ENCODE measurements at regions not wholly inside any gene's neighbourhood (a gene's known extent, or its start where the extent isn't known, plus 50 kb on each side); places are given as distances from the start of the nearest gene placed in this dataset.

DNA sequence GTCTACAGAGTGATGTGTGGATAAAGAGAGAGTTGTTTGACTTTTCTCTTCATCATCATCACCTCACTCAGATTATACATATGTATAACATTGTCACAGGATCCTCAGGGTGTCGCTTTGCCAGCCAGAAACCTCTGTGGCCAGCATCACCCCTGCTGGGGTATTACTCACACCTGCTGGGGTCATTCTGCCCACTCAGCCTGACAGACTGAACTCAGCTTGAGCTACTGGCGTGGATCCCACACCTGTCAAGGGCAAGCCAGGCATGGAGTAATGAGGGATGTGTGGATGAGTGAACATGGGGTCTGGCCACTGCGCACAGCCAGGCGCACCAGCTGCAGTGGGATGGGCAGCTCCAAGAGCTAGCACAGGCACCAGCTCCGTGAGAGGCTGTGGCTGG lies 870.6 kb downstream of the CBLN2 start:
- TF ChIP-seq, protein P1, sequence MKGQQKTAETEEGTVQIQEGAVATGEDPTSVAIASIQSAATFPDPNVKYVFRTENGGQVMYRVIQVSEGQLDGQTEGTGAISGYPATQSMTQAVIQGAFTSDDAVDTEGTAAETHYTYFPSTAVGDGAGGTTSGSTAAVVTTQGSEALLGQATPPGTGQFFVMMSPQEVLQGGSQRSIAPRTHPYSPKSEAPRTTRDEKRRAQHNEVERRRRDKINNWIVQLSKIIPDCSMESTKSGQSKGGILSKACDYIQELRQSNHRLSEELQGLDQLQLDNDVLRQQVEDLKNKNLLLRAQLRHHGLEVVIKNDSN (IDR thresholded peaks at IDR 0.05): no peak
- TF ChIP-seq RAD21 (IDR thresholded peaks at IDR 0.05; ENCODE audit: low read depth) (no peak), CEBPB (IDR thresholded peaks at IDR 0.05) (no peak), TAF1 (IDR thresholded peaks at IDR 0.05; ENCODE audit: low read depth) (no peak), ZBTB7A (IDR thresholded peaks at IDR 0.05; ENCODE audit: low read depth) (no peak), EP300 (IDR thresholded peaks at IDR 0.05; ENCODE audit: borderline replicate concordance) (peak; percentile 65; the same call in 1 of the 2 replicates), YY1 (IDR thresholded peaks at IDR 0.05; ENCODE audit: low read depth) (no peak), FOXM1 (IDR thresholded peaks at IDR 0.05; ENCODE audit: borderline replicate concordance, low read depth) (no peak), TEAD4 (IDR thresholded peaks at IDR 0.05) (peak; percentile 40; the same call in 1 of the 2 replicates), TCF12 (IDR thresholded peaks at IDR 0.05; ENCODE audit: low read depth) (peak; percentile 83), EGR1 (IDR thresholded peaks at IDR 0.05) (no peak)
- TF ChIP-seq, protein P2, sequence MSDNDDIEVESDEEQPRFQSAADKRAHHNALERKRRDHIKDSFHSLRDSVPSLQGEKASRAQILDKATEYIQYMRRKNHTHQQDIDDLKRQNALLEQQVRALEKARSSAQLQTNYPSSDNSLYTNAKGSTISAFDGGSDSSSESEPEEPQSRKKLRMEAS (IDR thresholded peaks at IDR 0.05): no peak
- TF ChIP-seq, protein P3, sequence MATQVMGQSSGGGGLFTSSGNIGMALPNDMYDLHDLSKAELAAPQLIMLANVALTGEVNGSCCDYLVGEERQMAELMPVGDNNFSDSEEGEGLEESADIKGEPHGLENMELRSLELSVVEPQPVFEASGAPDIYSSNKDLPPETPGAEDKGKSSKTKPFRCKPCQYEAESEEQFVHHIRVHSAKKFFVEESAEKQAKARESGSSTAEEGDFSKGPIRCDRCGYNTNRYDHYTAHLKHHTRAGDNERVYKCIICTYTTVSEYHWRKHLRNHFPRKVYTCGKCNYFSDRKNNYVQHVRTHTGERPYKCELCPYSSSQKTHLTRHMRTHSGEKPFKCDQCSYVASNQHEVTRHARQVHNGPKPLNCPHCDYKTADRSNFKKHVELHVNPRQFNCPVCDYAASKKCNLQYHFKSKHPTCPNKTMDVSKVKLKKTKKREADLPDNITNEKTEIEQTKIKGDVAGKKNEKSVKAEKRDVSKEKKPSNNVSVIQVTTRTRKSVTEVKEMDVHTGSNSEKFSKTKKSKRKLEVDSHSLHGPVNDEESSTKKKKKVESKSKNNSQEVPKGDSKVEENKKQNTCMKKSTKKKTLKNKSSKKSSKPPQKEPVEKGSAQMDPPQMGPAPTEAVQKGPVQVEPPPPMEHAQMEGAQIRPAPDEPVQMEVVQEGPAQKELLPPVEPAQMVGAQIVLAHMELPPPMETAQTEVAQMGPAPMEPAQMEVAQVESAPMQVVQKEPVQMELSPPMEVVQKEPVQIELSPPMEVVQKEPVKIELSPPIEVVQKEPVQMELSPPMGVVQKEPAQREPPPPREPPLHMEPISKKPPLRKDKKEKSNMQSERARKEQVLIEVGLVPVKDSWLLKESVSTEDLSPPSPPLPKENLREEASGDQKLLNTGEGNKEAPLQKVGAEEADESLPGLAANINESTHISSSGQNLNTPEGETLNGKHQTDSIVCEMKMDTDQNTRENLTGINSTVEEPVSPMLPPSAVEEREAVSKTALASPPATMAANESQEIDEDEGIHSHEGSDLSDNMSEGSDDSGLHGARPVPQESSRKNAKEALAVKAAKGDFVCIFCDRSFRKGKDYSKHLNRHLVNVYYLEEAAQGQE (IDR thresholded peaks at IDR 0.05; ENCODE audit: low read depth): no peak

Data from Ishikawa (cell line).